Fibroblast of lung (primary cell): ENCODE measurements at regions not wholly inside any gene's neighbourhood (a gene's known extent, or its start where the extent isn't known, plus 50 kb on each side); places are given as distances from the start of the nearest gene placed in this dataset.

ENCODE experiments used
- DNase-seq, 2 donors: peaks; one replicate each; pipeline versions ENCODE4 v3.0.0 to v3.0.0-alpha.2; 2010; ENCODE audit warnings: low read depth in 2 of 2
- H2AFZ ChIP-seq: 2 replicates; pipeline ENCODE4 v1.5.1; 2012; ENCODE audit warnings: low read length, control low read depth, inconsistent platforms
- H3K27ac ChIP-seq: 2 replicates; pipeline ENCODE4 v1.5.1; 2011; ENCODE audit warnings: low read length, control low read depth; ENCODE audit not compliant: insufficient read depth
- H3K27me3 ChIP-seq: 2 replicates; pipeline ENCODE4 v1.5.1; 2011; ENCODE audit warnings: mild to moderate bottlenecking, low read length; ENCODE audit not compliant: control insufficient read depth, insufficient read depth
- H3K36me3 ChIP-seq: 2 replicates; pipeline ENCODE4 v1.5.1; 2011; ENCODE audit warnings: low read length; ENCODE audit not compliant: control insufficient read depth, insufficient read depth
- H3K4me1 ChIP-seq: 2 replicates; pipeline ENCODE4 v1.5.1; 2011; ENCODE audit warnings: low read length; ENCODE audit not compliant: control insufficient read depth, insufficient read depth; ENCODE audit errors: extremely low read depth
- H3K4me2 ChIP-seq: 2 replicates; pipeline ENCODE4 v1.5.1; 2011; ENCODE audit warnings: low read length, control low read depth; ENCODE audit not compliant: insufficient read depth; ENCODE audit errors: extremely low read depth
- H3K4me3 ChIP-seq, 4 experiments: fragments of 200-600 bp in 1 of 4; sonication (generic) in 1 of 4; replicated peaks in 1 of 4; 2 replicates each; pipeline ENCODE4 v1.5.1; 2011 to 2016; ENCODE audit warnings: low read length in 4 of 4, low read depth in 3 of 4, mild to moderate bottlenecking in 3 of 4, control low read depth in 2 of 4, inconsistent platforms in 1 of 4, mixed read lengths in 1 of 4; ENCODE audit not compliant: insufficient read depth in 1 of 4; ENCODE audit errors: control extremely low read depth in 1 of 4
- H3K79me2 ChIP-seq: 2 replicates; pipeline ENCODE4 v1.5.1; 2012; ENCODE audit warnings: mild to moderate bottlenecking, low read length, inconsistent platforms; ENCODE audit not compliant: control insufficient read depth, insufficient read depth
- H3K9ac ChIP-seq: 2 replicates; pipeline ENCODE4 v1.5.1; 2011; ENCODE audit warnings: mild to moderate bottlenecking, low read length, control low read depth; ENCODE audit not compliant: insufficient read depth
- H3K9me3 ChIP-seq: 2 replicates; pipeline ENCODE4 v1.5.1; 2012; ENCODE audit warnings: low read depth, low read length; ENCODE audit not compliant: control insufficient read depth, insufficient read depth
- H4K20me1 ChIP-seq: 2 replicates; pipeline ENCODE4 v1.5.1; 2011; ENCODE audit warnings: low read length; ENCODE audit not compliant: control insufficient read depth, insufficient read depth; ENCODE audit errors: extremely low read depth
- EZH2 ChIP-seq: IDR thresholded peaks from 2 replicates; pipeline ENCODE4 v1.5.1; 2012; ENCODE audit warnings: low read length, control low read depth, mild to moderate bottlenecking; ENCODE audit errors: missing control alignments
- TF ChIP-seq, protein P1 (sequence below), 2 donors: IDR thresholded peaks in 1 of 2; conservative IDR thresholded peaks in 1 of 2; 1 replicate in 1 of 2; 2 replicates in 1 of 2; pipeline ENCODE4 v1.5.1; 2011 to 2012; ENCODE audit warnings: low read length in 2 of 2, control low read depth in 1 of 2, inconsistent platforms in 1 of 2, low read depth in 1 of 2, mild to moderate bottlenecking in 1 of 2

- Histone ChIP-seq H3K4me3 (no peak overlapping the region), H2AFZ (no peak overlapping the region), H3K27ac (no peak overlapping the region), H3K9ac (no peak overlapping the region), H3K27me3 (no peaks in the 10 kb centered on the region), H4K20me1 (no peaks in the 10 kb centered on the region), H3K9me3 (no peaks in the 10 kb centered on the region), H3K4me2 (no peak overlapping the region), H3K4me1 (peaks cover 3% of the 10 kb centered on the region), H3K79me2 (no peaks in the 10 kb centered on the region), H3K36me3 (no peaks in the 10 kb centered on the region)
- TF ChIP-seq, protein P1, sequence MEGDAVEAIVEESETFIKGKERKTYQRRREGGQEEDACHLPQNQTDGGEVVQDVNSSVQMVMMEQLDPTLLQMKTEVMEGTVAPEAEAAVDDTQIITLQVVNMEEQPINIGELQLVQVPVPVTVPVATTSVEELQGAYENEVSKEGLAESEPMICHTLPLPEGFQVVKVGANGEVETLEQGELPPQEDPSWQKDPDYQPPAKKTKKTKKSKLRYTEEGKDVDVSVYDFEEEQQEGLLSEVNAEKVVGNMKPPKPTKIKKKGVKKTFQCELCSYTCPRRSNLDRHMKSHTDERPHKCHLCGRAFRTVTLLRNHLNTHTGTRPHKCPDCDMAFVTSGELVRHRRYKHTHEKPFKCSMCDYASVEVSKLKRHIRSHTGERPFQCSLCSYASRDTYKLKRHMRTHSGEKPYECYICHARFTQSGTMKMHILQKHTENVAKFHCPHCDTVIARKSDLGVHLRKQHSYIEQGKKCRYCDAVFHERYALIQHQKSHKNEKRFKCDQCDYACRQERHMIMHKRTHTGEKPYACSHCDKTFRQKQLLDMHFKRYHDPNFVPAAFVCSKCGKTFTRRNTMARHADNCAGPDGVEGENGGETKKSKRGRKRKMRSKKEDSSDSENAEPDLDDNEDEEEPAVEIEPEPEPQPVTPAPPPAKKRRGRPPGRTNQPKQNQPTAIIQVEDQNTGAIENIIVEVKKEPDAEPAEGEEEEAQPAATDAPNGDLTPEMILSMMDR (conservative IDR thresholded peaks at IDR 0.05 in 1 of 2, IDR thresholded peaks at IDR 0.05 in 1 of 2; ENCODE audit: low read depth in 1 of 2, low read length in 2 of 2) = no peak
- no peak for DNase-seq
Measured at GRCh38 chr9:21568484-21568883, 86.4 kb upstream of the IFNE start.

DNA sequence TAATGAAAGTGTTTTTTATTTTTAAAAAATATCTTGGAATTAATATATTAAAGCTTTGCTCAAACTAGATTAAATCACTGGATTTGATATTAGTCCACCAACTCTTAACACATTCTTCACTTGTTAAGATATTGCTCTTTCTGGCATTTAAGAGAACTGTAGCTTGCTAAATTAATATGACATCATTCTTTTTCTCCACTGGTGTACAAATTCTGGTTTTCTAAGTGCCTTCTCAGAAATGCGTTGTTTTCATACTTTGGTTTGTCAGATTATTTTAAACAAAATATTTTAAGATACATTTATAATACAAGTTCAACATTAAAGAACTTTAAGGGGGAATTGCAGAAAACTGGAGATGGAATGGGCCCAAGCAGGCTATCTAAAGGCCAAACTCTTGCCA is 87.6 kb upstream of the IFNE start:
- DNase-seq = no peak
- H3K9ac ChIP-seq = no peak overlapping the region
- no peaks in the 10 kb centered on the region for H4K20me1 ChIP-seq
- TF ChIP-seq EZH2 = no peak
- TF ChIP-seq, protein P1 (conservative IDR thresholded peaks at IDR 0.05 in 1 of 2, IDR thresholded peaks at IDR 0.05 in 1 of 2; ENCODE audit: low read depth in 1 of 2, low read length in 2 of 2) = no peak
- H2AFZ ChIP-seq = no peak overlapping the region
- peaks cover 3% of the 10 kb centered on the region for H3K4me1 ChIP-seq
- no peaks in the 10 kb centered on the region for H3K9me3 ChIP-seq
- no peaks in the 10 kb centered on the region for H3K36me3 ChIP-seq
- H3K4me2 ChIP-seq = no peak overlapping the region
- H3K79me2 ChIP-seq = no peaks in the 10 kb centered on the region
- no peak overlapping the region for H3K4me3 ChIP-seq
- H3K27ac ChIP-seq = no peak overlapping the region
- no peaks in the 10 kb centered on the region for H3K27me3 ChIP-seq

DNA sequence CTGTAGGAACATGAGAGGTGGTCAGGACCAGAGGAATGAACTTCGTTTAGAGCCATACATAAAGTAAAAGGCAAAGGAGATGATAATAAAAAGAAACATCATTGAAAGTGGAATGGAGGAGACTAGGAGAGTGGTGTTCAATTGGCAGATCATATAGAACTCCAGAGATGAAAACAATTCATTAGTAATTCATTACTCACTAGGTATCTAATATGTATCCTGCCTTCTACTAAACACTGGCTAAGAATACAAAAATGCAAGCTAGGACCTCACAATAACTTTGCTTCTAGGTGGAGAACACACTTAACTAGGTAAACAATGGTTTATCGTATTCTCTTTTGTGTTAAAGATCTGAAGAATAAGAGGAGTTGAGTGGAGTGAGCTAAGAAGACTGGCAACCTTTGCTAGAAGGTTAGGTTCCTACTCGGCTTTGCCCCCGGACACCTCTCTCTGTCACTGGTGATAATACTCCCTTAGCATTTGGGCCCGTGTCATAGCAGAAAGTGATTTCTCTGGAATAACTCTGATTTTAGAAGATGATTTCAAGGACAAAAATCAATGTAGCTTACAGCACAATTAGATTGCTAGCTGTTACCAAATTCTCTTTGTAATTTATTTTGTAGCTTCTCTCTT is 88.6 kb upstream of the IFNE start:
- TF ChIP-seq, protein P1 (conservative IDR thresholded peaks at IDR 0.05 in 1 of 2, IDR thresholded peaks at IDR 0.05 in 1 of 2; ENCODE audit: low read depth in 1 of 2, low read length in 2 of 2) = no peak
- TF ChIP-seq EZH2 = no peak
- H3K9ac ChIP-seq = no peak overlapping the region
- H3K4me1 ChIP-seq = peaks cover 4% of the 10 kb centered on the region
- peak overlapping the region; percentile 18 for H2AFZ ChIP-seq
- H3K4me3 ChIP-seq = no peak overlapping the region
- H3K36me3 ChIP-seq = no peaks in the 10 kb centered on the region
- no peaks in the 10 kb centered on the region for H4K20me1 ChIP-seq
- H3K27me3 ChIP-seq = no peaks in the 10 kb centered on the region
- no peak for DNase-seq
- no peaks in the 10 kb centered on the region for H3K79me2 ChIP-seq
- H3K9me3 ChIP-seq = no peaks in the 10 kb centered on the region
- H3K4me2 ChIP-seq = no peak overlapping the region
- H3K27ac ChIP-seq = no peak overlapping the region
